ENCODE measurements at regions not wholly inside any gene's neighbourhood (a gene's known extent, or its start where the extent isn't known, plus 50 kb on each side); places are given as distances from the start of the nearest gene placed in this dataset.

- WGBS (ENCODE audit: insufficient coverage, low coverage, missing lambda C conversion rate), result 3% methylated on average over 11 of the region's 11 CpGs
- POLR2A ChIA-PET, result no interaction called here
- H3K27me3 ChIP-seq (ENCODE audit: control insufficient read depth in 2 of 2, insufficient read depth in 2 of 2, low read length in 2 of 2), result no peaks in the 10 kb centered on the region
- no peaks in the 10 kb centered on the region for H3K36me3 ChIP-seq (ENCODE audit: control insufficient read depth, insufficient read depth, low read length)
- no TSS peak for BruUV-seq (replicated peaks)
- no peak overlapping the region for H3K9ac ChIP-seq (ENCODE audit: insufficient read depth in 1 of 2, low read depth in 2 of 2, low read length in 2 of 2)
- CTCF ChIA-PET (ENCODE audit: low intra/inter-chr PET ratio), result no interaction called here
- H3K4me3 ChIP-seq, result no peak overlapping the region
- H3K9me1 ChIP-seq (ENCODE audit: control insufficient read depth, insufficient read depth, low read length), result no peaks in the 10 kb centered on the region
- H3K9me3 ChIP-seq (replicated peaks; ENCODE audit: control insufficient read depth, insufficient read depth, low read depth, low read length), result no peaks in the 10 kb centered on the region
- no peaks in the 10 kb centered on the region for H3K79me2 ChIP-seq (ENCODE audit: control insufficient read depth, insufficient read depth, low read length)
- TF ChIP-seq DDX20 (tag; IDR thresholded peaks at IDR 0.05; ENCODE audit: low read depth) (no peak), TFAP4 (CRISPR knock-in tag; IDR thresholded peaks at IDR 0.05; ENCODE audit: borderline replicate concordance) (no peak), SFPQ (IDR thresholded peaks at IDR 0.05; ENCODE audit: low read depth, low read length) (no peak), SMAD3 (CRISPR knock-in tag; conservative IDR thresholded peaks at IDR 0.05) (no peak)
- in situ Hi-C loops (cut with MboI) (loop anchor here (25.0 kb wide), 1 partner anchor 981 kb away; no protein-coding TSS in a partner anchor), intact Hi-C loops (cut with micrococcal nuclease) (no loop called here)
- H3K4me2 ChIP-seq (ENCODE audit: insufficient read depth, low read length), result no peak overlapping the region
- ATAC-seq, result no peak
- no peak overlapping the region for H2AFZ ChIP-seq (ENCODE audit: low read depth, low read length)
- DNase-seq (ENCODE audit: extremely low read depth in 1 of 4, low spot score in 3 of 4), result no peak
- FAIRE-seq, result no peak
- H3K27ac ChIP-seq (ENCODE audit: extremely low read depth, low read depth, low read length), result no peak overlapping the region
- H3K4me1 ChIP-seq (replicated peaks in 1 of 2; ENCODE audit: control insufficient read depth in 2 of 2, insufficient read depth in 2 of 2, low read length in 2 of 2), result no peaks in the 10 kb centered on the region; a peak in 1 of 5 replicates
- no peaks in the 10 kb centered on the region for H4K20me1 ChIP-seq (replicated peaks; ENCODE audit: control insufficient read depth, insufficient read depth, low read length)
These were observed 153.7 kb downstream of the CAVIN4 start for GRCh38 chr9:100731557-100731956.
